GM19025 (cell line): ENCODE measurements at regions not wholly inside any gene's neighbourhood (a gene's known extent, or its start where the extent isn't known, plus 50 kb on each side); places are given as distances from the start of the nearest gene placed in this dataset.
A peak's percentile ranks its signal among the peaks of the same experiment; 100 is the strongest.
"Not testable (repeated sequence)": the region's sequence is repeated elsewhere in the genome, so short reads cannot be mapped to it uniquely, and the experiment has no call there.

ENCODE experiments used
- ATAC-seq: cut with Tn5 transposase; IDR thresholded peaks from one replicate; pipeline ENCODE4 v1.9.1; 2021; ENCODE audit warnings: mild to moderate bottlenecking, low read depth, moderate library complexity; ENCODE audit not compliant: unreplicated experiment

DNA sequence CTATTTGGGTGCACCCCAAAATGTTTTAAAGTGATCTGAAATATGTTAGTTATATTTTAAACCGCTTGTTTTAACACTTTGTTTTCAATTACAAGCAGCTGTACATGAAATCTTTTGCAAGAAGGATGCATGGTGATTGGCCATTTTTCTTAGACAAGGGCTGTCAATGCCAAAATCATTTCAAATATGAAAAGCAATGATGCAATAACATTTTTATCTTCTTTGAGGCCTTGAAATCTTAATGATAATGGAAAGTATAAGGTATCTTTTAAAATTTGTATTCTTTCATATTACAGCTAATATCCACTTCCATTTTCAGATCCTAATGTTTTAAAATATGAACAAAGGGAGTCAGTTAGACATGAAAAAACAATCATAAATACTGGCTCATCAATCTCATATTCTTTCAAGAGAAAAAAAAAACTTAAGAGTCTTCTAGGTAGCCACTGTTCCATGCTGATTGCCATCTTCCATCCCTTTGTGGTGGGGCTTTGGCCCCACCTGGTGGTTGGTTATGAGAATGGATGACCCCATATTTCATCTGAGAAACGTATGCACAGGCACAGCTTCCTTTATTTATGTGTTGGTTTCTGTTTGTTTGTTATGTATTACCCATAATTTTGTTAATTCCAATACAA is 330.3 kb upstream of the MIR17HG start:
- peak; percentile 96 for ATAC-seq

DNA sequence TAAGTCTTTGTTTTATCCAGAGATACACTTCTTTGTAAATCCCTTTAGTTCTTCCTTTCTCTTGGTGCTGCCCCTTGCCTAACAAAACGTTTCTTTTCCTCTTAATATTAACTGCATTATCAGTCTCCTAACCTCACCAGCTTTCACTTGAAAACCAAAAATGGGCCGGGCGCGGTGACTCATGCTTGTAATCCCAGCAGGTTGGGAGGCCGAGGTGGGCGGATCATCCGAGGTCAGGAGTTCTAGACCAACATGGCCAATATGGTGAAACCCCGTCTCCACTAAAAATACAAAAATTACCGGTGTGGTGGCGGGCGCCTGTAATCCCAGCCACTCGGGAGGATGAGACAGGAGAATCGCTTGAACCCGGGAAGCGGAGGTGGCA is 329.8 kb upstream of the MIR17HG start:
- peak; percentile 23 for ATAC-seq

DNA sequence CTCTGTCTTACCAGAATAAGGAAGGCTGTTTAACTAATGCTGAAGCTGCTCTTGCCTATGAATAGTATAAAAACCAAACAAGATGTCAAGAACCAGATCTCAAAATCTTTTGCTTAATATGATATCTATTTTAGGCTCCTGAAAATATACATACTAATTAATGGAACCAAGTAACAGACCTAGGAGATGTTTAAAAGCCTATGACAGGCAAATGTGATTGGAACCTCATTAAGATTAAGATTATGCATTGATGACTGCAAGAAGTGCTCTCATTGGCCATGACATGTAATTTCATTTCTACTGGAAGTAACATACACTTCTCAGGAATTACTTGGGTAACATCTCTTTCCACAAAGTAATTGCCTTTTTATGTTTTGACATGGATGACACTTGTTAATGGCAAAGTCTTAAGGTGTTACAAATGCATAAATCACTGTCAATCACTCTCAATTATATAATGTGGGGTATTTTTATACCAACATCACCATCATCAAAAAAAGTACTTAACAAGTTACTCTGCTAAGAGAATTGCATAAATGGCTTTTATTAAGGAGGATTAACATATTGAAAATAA is 326.9 kb upstream of the MIR17HG start:
- no peak for ATAC-seq

DNA sequence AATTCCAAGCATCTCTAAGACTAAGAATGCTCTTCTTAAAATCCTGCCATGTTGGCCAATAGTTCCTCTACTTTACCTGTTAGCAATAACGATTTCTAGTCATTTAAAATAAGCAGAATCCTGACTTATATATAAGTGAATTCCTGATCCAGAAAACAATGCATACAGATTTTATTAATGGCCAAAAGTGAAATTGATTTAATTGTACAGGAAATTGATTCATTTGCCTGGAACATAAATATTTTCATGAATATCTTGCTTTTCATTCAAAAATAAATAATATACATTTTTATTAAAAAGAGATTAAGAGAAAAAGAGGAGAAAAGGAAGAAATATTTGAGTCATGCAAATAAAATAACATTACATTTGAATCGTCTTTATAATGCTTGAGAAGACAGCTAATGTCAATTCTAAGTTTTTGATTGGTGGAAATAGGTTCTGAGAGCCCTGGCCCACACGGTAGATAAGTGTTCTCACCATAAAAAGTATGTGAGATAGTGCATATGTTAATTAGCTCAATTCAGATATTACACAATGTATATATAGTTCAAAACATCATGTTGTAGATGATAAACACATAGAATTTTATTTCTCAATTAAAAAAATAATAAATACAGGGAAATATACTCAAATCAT is 323.2 kb upstream of the MIR17HG start:
- no peak for ATAC-seq

DNA sequence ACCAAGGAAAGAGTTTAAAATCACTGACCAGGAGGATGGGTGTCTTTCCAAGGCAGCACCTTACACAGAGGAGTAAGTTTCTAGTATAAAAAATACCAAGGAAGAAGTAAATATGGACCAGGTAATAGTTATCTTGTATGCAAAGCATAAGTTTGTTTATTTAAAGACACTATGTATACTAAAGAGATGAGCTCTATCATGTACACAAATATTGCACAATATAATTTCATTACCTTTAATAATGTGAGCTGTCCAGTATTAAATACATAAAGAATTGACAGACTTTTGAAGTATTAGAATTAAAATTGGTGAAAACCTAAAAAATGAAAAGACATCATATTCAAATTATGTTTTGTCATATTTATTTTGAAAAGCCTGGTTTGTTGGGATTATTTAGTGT is 322.0 kb upstream of the MIR17HG start:
- ATAC-seq = no peak

DNA sequence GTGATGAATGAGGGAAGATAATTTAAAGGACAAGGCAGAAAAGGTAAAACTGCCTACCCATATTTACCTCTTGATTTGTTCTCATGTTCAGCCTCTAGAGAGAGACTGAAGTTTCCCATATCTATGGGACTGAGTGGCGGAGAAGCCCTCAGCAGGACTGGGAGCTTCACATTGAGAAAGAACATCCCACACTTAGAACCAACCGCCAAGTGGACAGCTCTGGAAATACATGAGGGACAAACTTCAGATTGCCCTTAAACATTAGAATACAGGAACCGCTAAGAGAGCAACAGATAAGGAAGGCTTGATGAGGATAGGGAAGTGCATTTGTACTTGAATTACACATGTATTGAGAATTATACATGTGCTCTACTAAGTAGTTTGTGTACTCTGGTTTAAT is 316.0 kb upstream of the MIR17HG start:
- ATAC-seq = no peak

DNA sequence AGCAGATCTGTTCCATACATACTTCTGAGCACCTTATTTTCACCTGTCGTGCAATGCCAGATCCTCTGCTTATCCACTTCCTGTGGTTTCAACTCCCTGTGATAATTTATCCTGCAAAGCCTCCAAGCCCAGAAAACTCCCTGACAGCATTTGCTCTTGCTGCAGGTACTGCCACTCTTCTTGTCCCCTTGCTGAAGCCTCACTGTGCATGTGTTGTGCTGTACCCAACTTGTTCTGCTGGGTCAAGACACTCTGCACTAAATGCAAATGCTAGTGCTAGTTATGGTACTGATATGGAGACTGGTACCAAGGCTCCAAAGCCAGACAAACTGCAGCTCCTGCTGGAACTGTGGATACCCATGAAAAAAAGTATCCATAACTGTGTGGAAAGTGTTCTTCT is 315.4 kb upstream of the MIR17HG start:
- ATAC-seq = no peak

DNA sequence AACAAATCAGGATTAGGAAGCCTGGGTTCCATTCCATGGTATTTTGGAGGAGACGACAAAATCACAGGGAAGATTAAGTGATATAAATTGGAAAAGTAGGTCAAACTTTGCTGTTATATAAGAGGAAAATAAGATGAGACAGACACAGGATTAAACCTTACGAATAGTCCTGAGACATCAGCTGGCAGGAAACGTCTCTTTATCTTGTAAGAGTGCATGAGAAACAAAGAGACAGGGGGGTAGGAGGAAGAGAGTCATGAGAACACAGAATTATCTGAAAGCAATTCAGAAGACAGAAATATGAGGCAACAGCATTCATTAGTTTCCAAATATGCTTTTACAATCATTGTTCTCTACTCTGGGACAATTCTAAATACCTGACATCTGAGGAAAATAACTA is 310.6 kb upstream of the MIR17HG start:
- ATAC-seq = no peak

DNA sequence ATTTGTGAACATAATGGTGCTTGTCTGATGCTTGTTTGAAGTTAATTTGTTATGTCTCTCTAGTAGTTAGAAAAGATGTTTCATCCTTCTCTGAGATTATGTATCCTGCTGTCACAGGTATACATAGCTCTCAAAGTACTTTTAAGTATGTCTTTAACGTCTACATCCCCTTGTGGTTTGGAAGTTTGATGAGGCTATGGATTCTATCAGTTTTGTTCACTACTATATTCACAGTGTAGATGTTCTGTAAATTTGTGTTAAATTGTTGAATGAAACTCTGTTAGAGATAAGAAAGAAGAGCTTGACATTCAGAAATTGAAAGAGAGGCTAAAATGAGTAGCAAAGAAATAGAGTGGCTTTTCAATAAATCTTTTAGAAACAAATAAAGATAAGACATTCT is 304.6 kb upstream of the MIR17HG start:
- no peak for ATAC-seq

DNA sequence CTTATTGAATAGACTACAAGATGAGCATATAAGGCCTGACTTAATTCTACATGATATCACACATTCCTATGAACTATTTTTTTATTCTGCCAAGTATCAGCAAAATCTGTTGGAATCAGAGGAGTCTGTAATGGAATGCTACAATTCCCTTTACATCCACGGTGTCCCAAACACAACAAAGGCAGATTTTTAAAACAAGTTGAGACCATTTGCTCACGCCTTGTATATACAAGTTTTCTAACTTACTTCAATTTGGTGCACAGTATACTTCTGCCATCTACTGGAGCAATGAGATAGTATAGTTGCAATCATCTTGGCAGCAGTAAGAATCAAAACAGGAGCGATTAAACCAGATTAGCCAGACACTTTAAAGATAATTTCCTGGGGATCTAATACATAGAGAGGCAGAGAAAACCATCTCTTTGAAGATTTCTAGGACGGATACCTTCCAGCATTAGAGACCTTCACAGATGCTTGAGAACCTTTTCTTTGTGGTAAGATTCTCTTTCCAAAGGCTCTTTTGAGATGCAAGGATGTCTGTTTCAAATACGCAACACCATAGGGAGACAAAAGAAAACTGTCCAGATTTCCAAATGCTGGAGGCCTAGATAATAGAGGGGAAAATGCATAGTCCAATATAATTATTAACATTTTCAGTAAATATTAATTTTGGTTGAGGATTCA is 302.0 kb upstream of the MIR17HG start:
- no peak for ATAC-seq

DNA sequence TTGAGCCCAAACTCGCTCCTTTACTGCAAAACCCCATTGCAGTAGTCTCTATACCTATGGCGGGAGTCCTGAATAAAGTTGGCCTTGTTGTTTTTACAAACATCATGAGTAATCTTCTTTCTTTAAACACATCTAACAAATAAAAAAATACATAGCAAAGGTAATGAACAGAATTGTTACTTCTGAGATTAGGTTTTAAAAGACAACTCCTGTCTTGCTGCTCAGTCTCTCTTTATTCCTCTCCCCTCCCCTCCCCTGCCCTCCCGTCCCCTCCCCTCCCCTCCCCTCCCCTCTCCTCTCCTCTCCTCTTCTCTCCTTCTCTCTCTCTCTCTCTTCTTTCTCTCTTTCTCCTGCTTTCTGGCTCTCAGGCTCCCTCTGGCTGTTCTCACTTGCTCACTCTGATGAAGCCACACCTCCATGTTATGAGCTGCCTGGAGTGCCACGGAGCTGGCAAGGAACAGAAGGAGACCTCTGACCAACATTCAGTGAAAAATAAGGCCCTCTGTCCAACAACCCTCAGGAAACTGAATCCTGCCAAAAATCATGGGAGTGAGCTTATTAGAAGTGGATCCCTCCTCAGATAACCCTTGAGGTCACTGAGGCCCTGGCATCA is 300.7 kb upstream of the MIR17HG start:
- no peak for ATAC-seq

DNA sequence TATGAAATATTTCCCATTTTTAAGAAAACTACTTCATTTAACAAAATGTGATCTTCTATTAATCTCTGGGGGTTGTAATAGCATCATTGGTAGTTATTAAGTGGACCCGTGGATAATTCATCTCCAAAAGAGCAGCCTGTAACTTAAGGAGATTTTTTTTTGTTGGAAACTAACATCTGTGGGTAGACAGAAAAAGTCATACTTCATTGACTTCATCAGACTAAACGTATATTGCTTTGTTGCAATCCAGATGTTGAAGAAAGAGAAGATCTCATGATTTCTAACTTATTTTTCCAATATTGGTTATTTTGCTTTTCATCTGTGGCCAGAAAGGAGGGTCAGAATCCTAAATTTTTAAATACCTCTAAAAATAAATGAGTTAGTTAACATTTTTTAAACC is 296.5 kb upstream of the MIR17HG start:
- ATAC-seq = no peak

DNA sequence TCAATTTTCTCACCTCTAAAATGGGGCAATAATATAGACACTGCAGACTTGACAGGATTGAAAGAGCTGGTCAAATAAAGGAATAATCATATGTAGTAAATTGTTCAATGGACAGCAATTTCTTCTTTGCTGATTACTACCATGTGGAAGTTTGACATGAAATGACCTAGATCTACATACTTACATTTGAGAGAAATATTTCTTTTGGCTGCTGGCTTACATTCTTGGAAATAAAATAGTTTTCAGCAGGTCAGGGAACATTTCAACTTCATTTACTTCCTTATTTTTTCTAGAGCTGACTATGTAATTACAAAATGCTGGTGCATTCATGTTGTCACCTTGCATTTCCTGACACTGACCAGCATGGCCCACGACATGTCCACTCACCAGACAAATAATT is 294.6 kb upstream of the MIR17HG start:
- no peak for ATAC-seq

DNA sequence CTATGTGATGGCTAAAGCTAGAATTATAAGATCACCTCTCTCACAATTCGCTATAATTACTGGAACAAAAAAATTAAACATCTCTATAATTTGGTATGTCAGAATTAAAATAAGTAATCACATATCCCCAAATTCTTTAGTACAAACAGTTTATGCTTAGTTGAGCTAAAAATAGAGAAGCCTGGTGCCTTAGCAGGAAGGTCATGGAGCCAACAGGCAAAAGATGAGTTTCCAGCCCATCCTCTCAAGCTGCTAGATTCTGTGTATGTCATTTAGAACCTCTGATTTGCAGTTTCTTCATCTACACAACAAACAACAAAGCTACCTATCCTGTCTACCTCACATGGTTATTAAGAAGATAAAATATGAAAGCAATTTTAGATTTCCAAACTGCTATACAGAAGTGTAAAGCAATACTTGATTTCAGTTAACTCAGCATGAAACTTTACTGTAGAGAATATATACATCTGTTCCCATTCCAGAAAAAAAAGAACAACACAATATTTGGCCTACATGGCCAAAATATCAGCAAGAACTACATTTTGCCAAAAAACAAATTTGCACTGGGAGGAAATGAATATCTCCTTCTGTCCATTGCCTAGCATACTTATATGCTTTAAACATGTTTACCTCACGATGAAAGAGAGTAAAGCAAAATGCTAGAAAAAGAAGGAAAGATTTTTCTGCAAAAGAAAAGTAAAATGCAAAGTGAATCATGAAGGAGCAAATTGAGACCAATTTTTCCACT is 294.0 kb upstream of the MIR17HG start:
- ATAC-seq = no peak

DNA sequence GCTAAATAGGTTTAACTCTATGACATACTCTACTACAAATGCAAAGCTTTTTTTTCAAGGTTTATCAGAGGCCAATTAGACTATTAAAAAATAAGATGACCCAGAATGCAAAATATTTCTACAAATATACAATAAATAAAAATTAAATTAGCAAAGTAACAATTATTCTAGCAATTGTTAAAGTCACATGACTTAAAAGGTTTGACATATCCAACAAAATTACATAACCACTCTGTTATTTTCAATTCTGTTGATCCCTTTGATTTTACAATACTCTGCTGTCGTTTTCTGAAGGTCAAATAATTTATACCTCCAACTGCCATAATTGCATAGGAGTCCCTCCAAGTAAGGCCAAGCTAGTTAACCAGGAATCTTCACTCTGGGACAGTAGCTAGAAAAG is 292.6 kb upstream of the MIR17HG start:
- no peak for ATAC-seq

DNA sequence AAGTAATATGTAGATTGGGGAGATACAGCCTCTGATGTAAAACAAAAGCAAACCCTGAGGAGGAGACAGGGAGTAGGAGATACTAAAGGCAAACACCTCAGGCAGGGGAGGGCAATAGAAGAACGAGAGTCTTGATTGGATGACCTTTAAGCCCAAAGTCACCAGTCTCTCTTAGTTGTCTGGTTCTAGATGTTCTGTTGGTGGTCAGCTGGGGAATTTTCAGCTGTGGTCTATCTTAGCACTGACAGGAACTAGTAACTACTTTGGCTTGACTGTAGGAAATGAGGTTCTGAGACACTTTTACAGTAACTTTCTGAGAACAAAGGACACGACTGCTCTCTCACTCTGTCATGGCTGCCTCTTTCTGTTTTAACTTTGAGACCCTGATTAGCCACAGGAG is 290.7 kb upstream of the MIR17HG start:
- peak; percentile 93 for ATAC-seq

DNA sequence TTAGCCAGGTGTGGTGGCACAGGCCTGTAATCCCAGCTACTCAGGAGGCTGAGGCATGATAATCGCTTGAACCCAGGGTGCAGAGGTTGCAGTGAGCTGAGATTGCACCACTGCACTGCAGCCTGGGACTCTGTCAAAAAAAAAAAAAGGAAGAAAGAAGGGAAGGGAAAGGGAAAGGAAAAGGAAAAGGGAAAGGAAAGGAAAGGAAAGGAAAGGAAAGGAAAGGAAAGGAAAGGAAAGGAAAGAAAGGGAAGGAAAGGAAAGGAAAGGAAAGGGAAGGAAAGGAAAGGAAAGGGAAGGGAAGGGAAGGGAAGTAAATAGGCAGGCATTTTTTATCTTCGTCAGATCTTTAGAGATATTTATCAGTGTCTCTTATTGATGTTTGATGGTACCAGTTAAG is 290.0 kb upstream of the MIR17HG start:
- not testable (repeated sequence) for ATAC-seq

DNA sequence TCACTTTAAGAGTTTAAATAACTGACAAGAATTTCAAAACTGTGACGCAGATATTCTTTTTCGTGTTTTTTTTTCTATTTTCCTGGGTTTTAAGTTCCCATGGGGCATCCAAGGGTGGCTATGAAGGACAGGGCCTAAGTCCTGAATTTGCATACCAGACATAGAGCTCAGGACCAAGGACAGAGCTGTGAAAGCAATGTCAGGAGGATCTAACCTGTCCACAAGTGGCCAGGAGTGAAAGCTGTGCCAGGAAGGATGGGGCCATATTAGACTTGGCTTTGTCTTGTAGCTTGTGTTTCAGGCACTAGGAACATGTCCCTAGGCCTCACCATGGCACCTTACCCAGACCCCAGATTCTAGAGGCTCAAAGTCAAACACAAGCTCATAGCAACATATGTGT is 289.4 kb upstream of the MIR17HG start:
- ATAC-seq = no peak

DNA sequence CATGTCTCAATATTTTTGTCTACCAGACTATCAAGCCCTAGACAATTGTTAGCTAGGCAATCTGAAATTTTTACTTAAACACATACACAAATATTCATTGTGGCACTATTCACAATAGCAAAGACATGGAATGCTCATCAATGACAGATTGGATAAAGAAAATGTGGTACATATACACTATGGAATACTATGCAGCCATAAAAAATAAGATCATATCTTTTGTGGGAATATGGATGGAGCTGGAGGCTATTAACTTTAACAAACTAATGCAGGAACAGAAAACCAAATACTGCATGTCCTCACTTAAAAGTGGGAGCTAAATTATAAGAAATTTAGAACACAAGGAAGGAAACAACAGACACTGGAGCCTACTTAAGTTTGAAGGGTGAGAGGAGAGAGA is 288.6 kb upstream of the MIR17HG start:
- no peak for ATAC-seq

DNA sequence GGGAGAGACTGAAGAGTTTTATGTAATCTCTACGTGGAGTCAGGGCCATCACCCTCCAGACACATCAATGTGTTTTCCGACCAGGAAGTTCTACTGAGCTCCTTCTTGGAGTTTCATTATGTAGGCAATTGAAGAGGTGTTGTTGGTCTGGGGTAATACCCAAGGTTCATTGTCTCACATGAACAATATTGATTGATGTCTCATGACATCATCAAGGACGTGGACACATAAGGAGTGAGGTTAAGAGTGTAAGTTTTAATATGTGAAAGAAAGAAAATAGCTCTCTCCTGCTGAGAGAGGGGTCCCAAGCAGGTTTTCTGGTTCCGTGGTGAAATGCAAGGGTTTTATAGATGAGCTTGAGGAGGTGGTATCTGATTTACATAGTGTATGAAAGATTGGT is 280.7 kb upstream of the MIR17HG start:
- no peak for ATAC-seq

DNA sequence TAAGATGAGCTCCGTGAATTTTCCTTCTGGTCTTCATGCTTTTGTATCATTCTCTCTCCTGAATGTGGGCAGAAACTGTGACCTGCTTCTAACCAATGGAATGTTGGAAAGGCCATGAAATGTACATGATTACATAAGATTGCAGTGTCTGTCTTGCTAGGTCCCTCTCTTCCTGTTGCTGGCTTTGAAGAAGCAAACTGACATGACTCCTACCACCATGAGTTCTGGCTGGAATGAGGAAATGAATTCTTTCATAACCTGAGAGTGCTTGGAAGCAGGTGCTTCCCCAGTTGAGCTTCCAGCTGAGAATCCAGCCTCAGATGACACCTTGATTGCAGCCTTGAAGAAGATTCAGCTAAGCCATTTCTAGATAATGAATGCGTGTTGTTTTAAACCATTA is 275.0 kb upstream of the MIR17HG start:
- ATAC-seq = no peak
